GM18508 (cell line): ENCODE measurements at regions not wholly inside any gene's neighbourhood (a gene's known extent, or its start where the extent isn't known, plus 50 kb on each side); places are given as distances from the start of the nearest gene placed in this dataset.
A peak's percentile ranks its signal among the peaks of the same experiment; 100 is the strongest.

Experiments used
- ATAC-seq: cut with Tn5 transposase; IDR thresholded peaks from one replicate; pipeline ENCODE4 v1.9.1; 2021; ENCODE audit warnings: moderate number of reproducible peaks; ENCODE audit not compliant: insufficient read depth, unreplicated experiment

- ATAC-seq: no peak
These were observed 522.4 kb downstream of the GATA3 start for GRCh38 chr10:8576911-8577310.

- no peak for ATAC-seq
These were observed 523.2 kb downstream of the GATA3 start for GRCh38 chr10:8577686-8578085.

GRCh38 chr10:8581521-8582225 is 527.2 kb downstream of the GATA3 start:
- no peak for ATAC-seq

- ATAC-seq: no peak
These were observed 528.6 kb downstream of the GATA3 start for GRCh38 chr10:8583096-8583495.

- no peak for ATAC-seq
These were observed 530.2 kb downstream of the GATA3 start for GRCh38 chr10:8584666-8585065.

GRCh38 chr10:8586504-8586903 is 532.0 kb downstream of the GATA3 start:
- ATAC-seq: no peak

GRCh38 chr10:8588135-8588534 is 533.6 kb downstream of the GATA3 start:
- ATAC-seq: no peak

- ATAC-seq: no peak
These were observed 536.0 kb downstream of the GATA3 start for GRCh38 chr10:8590518-8590917.

- ATAC-seq: no peak
These were observed 537.2 kb downstream of the GATA3 start for GRCh38 chr10:8591640-8592039.

GRCh38 chr10:8594176-8594575 is 539.7 kb downstream of the GATA3 start:
- no peak for ATAC-seq

- ATAC-seq: no peak
These were observed 540.2 kb downstream of the GATA3 start for GRCh38 chr10:8594711-8595110.

GRCh38 chr10:8595140-8595539 is 540.7 kb downstream of the GATA3 start:
- ATAC-seq: no peak

- no peak for ATAC-seq
These were observed 542.5 kb downstream of the GATA3 start for GRCh38 chr10:8596929-8597472.

GRCh38 chr10:8600192-8600591 is 545.7 kb downstream of the GATA3 start:
- ATAC-seq: no peak

- ATAC-seq: no peak
These were observed 548.3 kb downstream of the GATA3 start for GRCh38 chr10:8602821-8603220.

GRCh38 chr10:8614054-8614565 is 559.6 kb downstream of the GATA3 start:
- no peak for ATAC-seq

- no peak for ATAC-seq
These were observed 560.6 kb downstream of the GATA3 start for GRCh38 chr10:8615118-8615517.

GRCh38 chr10:8616166-8616565 is 561.7 kb downstream of the GATA3 start:
- ATAC-seq: peak; percentile 81

- no peak for ATAC-seq
These were observed 563.3 kb downstream of the GATA3 start for GRCh38 chr10:8617792-8618191.

- ATAC-seq: no peak
These were observed 564.3 kb downstream of the GATA3 start for GRCh38 chr10:8618834-8619233.

- ATAC-seq: no peak
These were observed 573.9 kb downstream of the GATA3 start for GRCh38 chr10:8628351-8628750.

GRCh38 chr10:8633909-8634308 is 579.4 kb downstream of the GATA3 start:
- ATAC-seq: no peak
